ENCODE measurements at regions not wholly inside any gene's neighbourhood (a gene's known extent, or its start where the extent isn't known, plus 50 kb on each side); places are given as distances from the start of the nearest gene placed in this dataset.

GRCh38 chr10:69684020-69684980 lies 54.3 kb downstream of the FAM241B start:
- DNase-seq: no peak

GRCh38 chr10:69684981-69685353 lies 54.9 kb downstream of the FAM241B start:
- no peak for DNase-seq

- DNase-seq: no peak
Measured at GRCh38 chr10:69685426-69685801, 55.4 kb downstream of the FAM241B start.

DNA sequence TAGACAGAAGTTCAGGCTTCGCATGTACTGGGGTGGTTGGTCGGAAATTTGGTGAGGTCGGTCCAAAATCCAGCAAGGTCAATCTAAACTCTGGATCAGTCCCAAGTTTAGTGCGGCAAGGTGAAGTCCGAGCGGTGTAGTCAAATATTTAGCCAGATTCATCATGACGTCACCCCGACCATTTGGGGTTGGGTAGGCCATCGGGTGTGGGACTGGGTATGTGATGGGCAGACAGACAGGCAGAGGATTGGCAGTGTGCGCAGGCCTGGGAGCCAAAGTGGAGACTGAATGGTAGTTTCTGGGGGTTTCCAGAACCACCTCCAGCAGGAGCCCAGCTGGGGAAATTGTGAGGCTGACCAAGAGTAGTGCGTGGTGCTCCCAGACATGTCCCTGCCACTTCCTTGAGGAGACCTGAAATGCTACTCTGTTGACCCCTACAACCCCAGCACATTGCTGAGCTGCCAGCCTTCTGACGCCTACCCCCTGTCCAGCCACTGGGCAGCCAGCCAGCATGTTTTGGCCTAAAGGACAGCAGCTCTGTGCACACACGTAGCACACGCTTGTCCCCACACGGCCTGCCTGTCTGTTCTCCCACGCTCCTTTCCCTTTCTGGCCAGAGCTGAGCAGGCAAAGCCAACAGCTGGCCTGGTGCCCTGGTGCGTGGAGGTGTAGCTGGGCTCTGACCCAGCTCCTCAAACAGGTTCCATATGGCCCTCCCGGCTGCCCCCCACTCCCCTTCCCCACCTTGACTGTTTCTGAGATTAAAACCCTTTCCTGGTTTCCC lies 55.9 kb downstream of the FAM241B start:
- DNase-seq: no peak

DNA sequence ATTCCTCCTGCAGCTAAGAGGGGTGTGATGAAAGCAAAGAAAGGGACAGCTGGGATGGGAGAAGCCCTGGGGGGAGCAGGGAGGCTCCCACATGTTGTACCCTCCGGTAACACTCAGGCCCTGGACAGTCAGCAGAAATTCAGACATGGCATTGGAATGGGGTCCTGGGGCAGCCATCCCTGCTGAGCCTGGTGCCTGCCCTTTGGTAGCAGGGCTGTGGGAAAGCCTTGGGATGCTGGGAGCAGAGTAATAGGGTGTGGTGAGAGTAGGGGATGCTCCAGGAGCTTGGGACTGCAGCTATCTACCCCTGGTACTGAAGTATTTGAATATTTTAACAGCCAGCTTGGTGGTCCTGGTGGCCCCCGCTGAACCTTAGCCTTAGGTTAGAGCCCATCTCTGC lies 56.8 kb downstream of the FAM241B start:
- DNase-seq: no peak

- no peak for DNase-seq
Measured at GRCh38 chr10:69687426-69687825, 57.4 kb downstream of the FAM241B start.

- DNase-seq: no peak
Measured at GRCh38 chr10:69692267-69692666, 62.2 kb downstream of the FAM241B start.

DNA sequence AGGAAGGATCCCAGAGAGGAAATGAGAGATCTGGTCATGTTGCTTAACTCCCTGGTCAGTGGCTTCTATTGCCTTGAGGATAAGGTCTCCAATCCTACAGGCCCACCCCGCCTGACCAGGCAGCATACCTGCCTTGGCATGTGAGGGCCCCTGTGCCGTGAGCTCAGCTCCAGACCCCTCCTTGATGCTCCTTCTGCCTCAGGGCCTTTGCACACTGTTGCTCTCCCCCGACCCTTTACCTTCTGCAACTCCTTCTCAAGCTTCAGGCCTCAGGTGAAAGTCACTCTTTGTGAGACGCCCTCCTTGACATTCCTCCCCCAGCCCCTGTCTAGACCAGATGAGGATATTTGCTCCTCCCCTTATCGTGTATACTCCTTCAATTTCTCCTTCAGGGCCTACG lies 62.8 kb downstream of the FAM241B start:
- DNase-seq: no peak

DNA sequence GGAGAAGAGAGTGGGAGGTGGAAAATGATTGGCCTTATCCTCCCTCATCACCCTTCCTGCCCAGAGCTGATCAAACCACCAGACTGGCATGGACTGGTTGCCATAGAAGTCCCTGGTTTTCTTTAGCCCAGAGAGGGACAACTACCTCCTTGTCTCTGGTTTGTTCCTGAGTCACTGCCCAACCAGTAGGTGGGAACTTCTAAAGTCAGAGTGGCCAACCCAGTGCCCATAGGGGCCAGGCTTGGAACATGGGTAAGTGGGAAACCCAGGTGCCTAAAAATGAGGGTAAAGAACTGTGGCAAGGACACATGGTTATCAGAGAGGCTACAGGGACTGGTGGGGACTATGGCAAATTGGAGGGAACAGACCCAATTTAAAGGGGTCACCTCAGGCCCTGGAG lies 63.8 kb downstream of the FAM241B start:
- DNase-seq: no peak

GRCh38 chr10:69696073-69696731 lies 66.2 kb downstream of the FAM241B start:
- no peak for DNase-seq

- no peak for DNase-seq
Measured at GRCh38 chr10:69697006-69697405, 67.0 kb downstream of the FAM241B start.

GRCh38 chr10:69703256-69703655 lies 73.2 kb downstream of the FAM241B start:
- no peak for DNase-seq

DNA sequence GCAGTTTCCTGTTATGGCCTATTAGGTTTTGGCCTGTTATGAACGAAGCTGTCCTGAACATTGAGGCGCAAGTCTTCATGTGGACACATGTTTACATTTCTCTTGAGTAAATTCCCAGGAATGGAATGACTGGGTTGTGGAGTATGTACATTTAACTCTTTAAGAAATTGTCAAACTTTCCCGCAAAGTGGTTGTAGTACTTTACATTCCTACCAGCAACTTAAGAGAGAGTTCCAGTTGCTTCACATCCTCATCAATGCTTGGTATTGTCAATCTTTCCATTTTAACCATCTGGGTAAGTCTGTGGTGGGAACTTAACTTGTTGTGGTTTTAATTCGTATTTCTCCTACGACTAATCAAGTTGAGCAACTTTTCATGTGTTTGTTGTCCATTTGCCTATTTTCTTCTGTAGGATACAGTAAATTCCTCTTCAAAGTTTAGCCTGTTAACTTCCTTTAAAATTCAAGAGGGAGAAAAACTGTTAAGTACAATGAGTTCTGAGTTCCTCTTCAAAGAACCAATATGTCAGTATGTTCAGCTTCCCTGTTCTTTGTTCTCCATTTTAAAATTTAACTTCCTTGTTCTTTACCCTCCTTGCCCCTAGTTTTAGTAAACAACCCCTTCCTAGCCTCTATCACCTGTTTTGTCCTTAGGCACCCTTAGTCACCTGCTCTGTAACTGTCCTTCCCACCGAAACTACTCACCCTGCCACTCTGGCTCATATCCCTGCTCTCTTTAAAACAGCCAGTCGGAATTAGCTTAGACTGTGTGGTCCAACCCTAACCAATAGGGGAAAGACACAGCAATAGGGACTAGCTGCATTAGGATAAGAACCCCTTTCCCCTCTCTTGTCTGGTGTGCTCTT lies 74.0 kb downstream of the FAM241B start:
- no peak for DNase-seq

DNA sequence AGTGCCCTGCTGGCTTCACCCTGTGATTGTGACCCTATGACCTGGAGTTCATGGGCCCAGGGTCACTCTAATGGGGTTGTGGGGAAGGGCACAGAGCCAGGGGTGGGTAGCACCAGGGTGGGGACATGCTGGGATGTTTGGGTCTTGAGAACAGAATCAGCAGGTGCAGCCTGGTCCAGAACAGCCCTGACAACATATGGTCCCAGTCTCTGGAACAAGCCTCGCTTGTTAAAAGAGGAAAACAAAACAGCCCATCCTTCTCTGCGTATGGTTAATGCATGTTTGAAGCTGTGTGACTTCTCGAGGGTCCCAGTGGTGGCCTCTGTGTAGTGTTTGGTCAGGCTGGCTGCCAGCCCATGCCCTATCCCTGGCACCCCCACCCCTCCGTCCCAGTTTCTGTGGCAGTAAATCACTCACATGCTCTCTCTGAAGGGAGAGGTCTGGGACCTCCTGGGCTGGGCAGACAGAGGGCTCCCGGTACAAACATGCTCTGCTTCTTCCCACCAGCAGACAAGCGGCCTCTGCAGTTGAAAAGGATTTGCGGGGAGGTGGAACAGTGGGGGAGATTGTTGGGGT lies 79.4 kb downstream of the FAM241B start:
- DNase-seq: no peak

GRCh38 chr10:69710008-69710888 lies 80.2 kb downstream of the FAM241B start:
- DNase-seq: no peak

DNA sequence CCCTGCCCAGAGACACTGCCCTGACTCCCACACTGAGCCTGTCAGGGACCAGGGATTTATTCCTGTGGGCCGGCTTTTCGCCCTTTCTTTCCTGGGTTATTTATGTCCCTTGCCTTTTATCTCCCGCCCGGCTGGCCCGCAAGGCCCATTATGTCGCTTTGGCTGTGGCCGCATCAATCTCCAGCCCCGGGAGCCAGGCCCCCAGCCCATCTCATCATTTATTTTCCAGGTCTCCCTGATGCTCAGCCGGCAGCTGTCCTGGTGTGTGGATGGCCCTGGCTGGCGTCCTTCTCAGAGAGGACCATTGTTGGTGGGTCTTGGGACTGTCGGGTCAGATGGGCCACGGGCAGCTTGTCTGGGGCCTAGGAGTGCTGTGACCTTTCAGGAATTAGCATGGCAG lies 82.3 kb downstream of the FAM241B start:
- DNase-seq: no peak

- no peak for DNase-seq
Measured at GRCh38 chr10:69714572-69714971, 84.5 kb downstream of the FAM241B start.

DNA sequence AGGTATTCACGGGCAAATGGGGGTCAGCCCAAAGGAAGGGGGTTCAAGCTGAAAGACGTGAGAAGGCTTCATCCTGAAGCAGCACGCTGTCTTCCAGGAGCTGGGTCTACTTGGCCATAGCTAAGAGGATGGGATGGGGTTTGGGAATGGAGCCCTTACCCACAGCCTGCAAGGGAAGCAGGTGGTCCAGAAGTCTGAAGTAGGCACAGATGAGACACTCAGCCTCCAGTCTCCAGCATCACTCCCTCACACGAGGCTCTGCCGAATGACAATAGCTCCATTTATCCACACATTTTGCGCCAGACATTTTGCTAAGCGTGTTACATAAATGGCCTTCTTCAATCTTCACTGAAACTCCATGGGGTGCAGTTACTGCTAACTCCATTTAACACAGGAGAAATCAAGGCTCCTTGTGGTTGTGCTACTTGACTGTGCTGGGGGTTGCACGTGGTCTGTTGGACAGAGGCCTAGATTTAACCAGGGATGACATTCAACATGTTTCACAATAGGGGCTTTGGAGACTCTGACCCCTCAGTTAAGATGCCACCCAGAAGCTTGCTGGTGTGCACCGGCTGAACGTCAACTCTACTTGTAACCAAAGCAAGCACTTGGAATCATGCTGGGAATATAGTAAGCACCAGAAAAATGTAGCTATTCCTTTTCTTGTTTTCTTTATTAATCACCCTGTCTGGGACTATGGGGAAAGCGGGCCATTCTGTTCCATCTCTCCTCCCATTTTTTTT lies 85.3 kb downstream of the FAM241B start:
- no peak for DNase-seq

GRCh38 chr10:69715899-69716606 lies 85.7 kb upstream of the COL13A1 start:
- no peak for DNase-seq
